ENCODE measurements at regions not wholly inside any gene's neighbourhood (a gene's known extent, or its start where the extent isn't known, plus 50 kb on each side); places are given as distances from the start of the nearest gene placed in this dataset.
A peak's percentile ranks its signal among the peaks of the same experiment; 100 is the strongest.
"Not testable (repeated sequence)": the region's sequence is repeated elsewhere in the genome, so short reads cannot be mapped to it uniquely, and the experiment has no call there.

GRCh38 chr5:112520474-112520873 is 101.4 kb upstream of the EPB41L4A start:
- peak overlapping the region; percentile 56 for H3K27ac Mint-ChIP-seq
- ATAC-seq; DNase-seq; H3K36me3 Mint-ChIP-seq; H3K9me3 Mint-ChIP-seq (ENCODE audit: low read depth): not testable (repeated sequence)
- H3K27me3 Mint-ChIP-seq = peaks cover 19% of the 10 kb centered on the region
- H3K4me1 Mint-ChIP-seq = peaks cover 17% of the 10 kb centered on the region
- CTCF ChIA-PET = interaction anchor here (1.2 kb wide), 1 partner anchor 30 kb away, joined by 3 read pairs; no protein-coding TSS in a partner anchor
- H3K4me3 Mint-ChIP-seq = peak overlapping the region; percentile 4

GRCh38 chr5:112522891-112523673 is 104.0 kb upstream of the EPB41L4A start:
- ATAC-seq = not testable (repeated sequence)
- H3K27me3 Mint-ChIP-seq = peaks cover 19% of the 10 kb centered on the region

GRCh38 chr5:112523674-112524263 is 104.7 kb upstream of the EPB41L4A start:
- H3K27ac Mint-ChIP-seq; ATAC-seq; DNase-seq; H3K4me3 Mint-ChIP-seq; CTCF ChIA-PET; H3K9me3 Mint-ChIP-seq (ENCODE audit: low read depth); H3K36me3 Mint-ChIP-seq: not testable (repeated sequence)
- H3K27me3 Mint-ChIP-seq = peaks cover 14% of the 10 kb centered on the region
- peaks cover 17% of the 10 kb centered on the region for H3K4me1 Mint-ChIP-seq

More at GRCh38 chr5:112522891-112523673, 104.0 kb upstream of the EPB41L4A start:
- H3K4me3 Mint-ChIP-seq; H3K9me3 Mint-ChIP-seq (ENCODE audit: low read depth); CTCF ChIA-PET; DNase-seq; H3K36me3 Mint-ChIP-seq; H3K27ac Mint-ChIP-seq: not testable (repeated sequence)
- peaks cover 17% of the 10 kb centered on the region for H3K4me1 Mint-ChIP-seq

GRCh38 chr5:112525217-112525616 is 106.1 kb upstream of the EPB41L4A start:
- Mint-ChIP-seq H3K4me3 (no peak overlapping the region), H3K27me3 (peaks cover 2% of the 10 kb centered on the region), H3K9me3 (ENCODE audit: low read depth) (no peaks in the 10 kb centered on the region), H3K4me1 (peaks cover 13% of the 10 kb centered on the region), H3K36me3 (peaks cover 2% of the 10 kb centered on the region), H3K27ac (no peak overlapping the region)
- CTCF ChIA-PET = no interaction called here
- DNase-seq (no peak), ATAC-seq (no peak)

- no peaks in the 10 kb centered on the region for H3K9me3 Mint-ChIP-seq (ENCODE audit: low read depth)
- H3K4me1 Mint-ChIP-seq = peaks cover 4% of the 10 kb centered on the region
- CTCF ChIA-PET = interaction anchor here (1.3 kb wide), 1 partner anchor 353 kb away, joined by 4 read pairs; no protein-coding TSS in a partner anchor
- H3K36me3 Mint-ChIP-seq = no peaks in the 10 kb centered on the region
- ATAC-seq = no peak
- no peak for DNase-seq
- H3K4me3 Mint-ChIP-seq = no peak overlapping the region
- H3K27me3 Mint-ChIP-seq = peaks cover 3% of the 10 kb centered on the region
- no peak overlapping the region for H3K27ac Mint-ChIP-seq
Observed at GRCh38 chr5:112528928-112529327, 109.9 kb upstream of the EPB41L4A start.

GRCh38 chr5:112529525-112529924 is 110.4 kb upstream of the EPB41L4A start:
- CTCF ChIA-PET = no interaction called here
- Mint-ChIP-seq H3K4me1 (peaks cover 4% of the 10 kb centered on the region), H3K9me3 (ENCODE audit: low read depth) (no peaks in the 10 kb centered on the region), H3K27ac (no peak overlapping the region), H3K4me3 (no peak overlapping the region), H3K27me3 (peaks cover 3% of the 10 kb centered on the region), H3K36me3 (no peaks in the 10 kb centered on the region)
- DNase-seq (no peak), ATAC-seq (no peak)

- DNase-seq = no peak
- Mint-ChIP-seq H3K9me3 (ENCODE audit: low read depth) (no peaks in the 10 kb centered on the region), H3K4me3 (no peak overlapping the region), H3K4me1 (peaks cover 4% of the 10 kb centered on the region), H3K27me3 (peaks cover 8% of the 10 kb centered on the region), H3K36me3 (no peaks in the 10 kb centered on the region), H3K27ac (no peak overlapping the region)
- CTCF ChIA-PET = no interaction called here
- ATAC-seq = no peak
Observed at GRCh38 chr5:112532654-112533360, 113.7 kb upstream of the EPB41L4A start.

- Mint-ChIP-seq H3K36me3 (no peaks in the 10 kb centered on the region), H3K4me1 (peaks cover 4% of the 10 kb centered on the region), H3K27ac (no peak overlapping the region), H3K9me3 (ENCODE audit: low read depth) (no peaks in the 10 kb centered on the region), H3K4me3 (no peak overlapping the region), H3K27me3 (peaks cover 11% of the 10 kb centered on the region)
- CTCF ChIA-PET = no interaction called here
- ATAC-seq (no peak), DNase-seq (no peak)
Observed at GRCh38 chr5:112533362-112533761, 114.3 kb upstream of the EPB41L4A start.

GRCh38 chr5:112534067-112534583 is 115.0 kb upstream of the EPB41L4A start:
- DNase-seq = no peak
- H3K4me1 Mint-ChIP-seq = peaks cover 4% of the 10 kb centered on the region
- no peaks in the 10 kb centered on the region for H3K36me3 Mint-ChIP-seq
- no peak for ATAC-seq
- CTCF ChIA-PET = no interaction called here
- H3K27ac Mint-ChIP-seq = no peak overlapping the region
- H3K27me3 Mint-ChIP-seq = peaks cover 11% of the 10 kb centered on the region
- H3K4me3 Mint-ChIP-seq = no peak overlapping the region
- H3K9me3 Mint-ChIP-seq (ENCODE audit: low read depth) = no peaks in the 10 kb centered on the region

- Mint-ChIP-seq H3K27me3 (peaks cover 14% of the 10 kb centered on the region), H3K27ac (no peak overlapping the region), H3K9me3 (ENCODE audit: low read depth) (no peaks in the 10 kb centered on the region), H3K4me1 (peaks cover 4% of the 10 kb centered on the region), H3K36me3 (no peaks in the 10 kb centered on the region), H3K4me3 (no peak overlapping the region)
- ATAC-seq (no peak), DNase-seq (no peak)
- CTCF ChIA-PET = no interaction called here
Observed at GRCh38 chr5:112534611-112535255, 115.7 kb upstream of the EPB41L4A start.

GRCh38 chr5:112535356-112535755 is 116.3 kb upstream of the EPB41L4A start:
- peaks cover 15% of the 10 kb centered on the region for H3K27me3 Mint-ChIP-seq
- H3K36me3 Mint-ChIP-seq = no peaks in the 10 kb centered on the region
- CTCF ChIA-PET = no interaction called here
- H3K4me3 Mint-ChIP-seq = no peak overlapping the region
- ATAC-seq (no peak), DNase-seq (no peak)
- H3K9me3 Mint-ChIP-seq (ENCODE audit: low read depth) = no peaks in the 10 kb centered on the region
- H3K4me1 Mint-ChIP-seq = peaks cover 4% of the 10 kb centered on the region
- H3K27ac Mint-ChIP-seq = no peak overlapping the region

GRCh38 chr5:112544558-112544957 is 125.5 kb upstream of the EPB41L4A start:
- H3K9me3 Mint-ChIP-seq (ENCODE audit: low read depth); H3K4me3 Mint-ChIP-seq; CTCF ChIA-PET; H3K27ac Mint-ChIP-seq; H3K4me1 Mint-ChIP-seq; DNase-seq; H3K36me3 Mint-ChIP-seq; ATAC-seq: not testable (repeated sequence)
- H3K27me3 Mint-ChIP-seq = peaks cover 18% of the 10 kb centered on the region

GRCh38 chr5:112546946-112547592 is 128.0 kb upstream of the EPB41L4A start:
- CTCF ChIA-PET = interaction anchor here (1.2 to 1.9 kb wide), 2 partner anchors 301 to 449 kb away, joined by 3 to 5 read pairs; no protein-coding TSS in a partner anchor
- Mint-ChIP-seq H3K9me3 (ENCODE audit: low read depth) (no peaks in the 10 kb centered on the region), H3K27me3 (peaks cover 21% of the 10 kb centered on the region), H3K27ac (no peak overlapping the region), H3K36me3 (no peaks in the 10 kb centered on the region), H3K4me1 (peaks cover 3% of the 10 kb centered on the region), H3K4me3 (no peak overlapping the region)
- DNase-seq (no peak), ATAC-seq (no peak)

All from activated CD8-positive, alpha-beta memory T cell treated with anti-CD3 and anti-CD28 coated beads, Interleukin-2, amount 10 ng/mL, durations not matched to agents 7 days and 5 days (primary cell).